GM10266 (cell line): ENCODE measurements at regions not wholly inside any gene's neighbourhood (a gene's known extent, or its start where the extent isn't known, plus 50 kb on each side); places are given as distances from the start of the nearest gene placed in this dataset.

Experiments
- DNase-seq: peaks from one replicate; pipeline ENCODE4 v3.0.0; 2012; ENCODE audit errors: extremely low spot score
- CTCF ChIP-seq: IDR thresholded peaks from 2 replicates; pipeline ENCODE4 v1.5.1; 2012; ENCODE audit warnings: mild to moderate bottlenecking, low read depth; ENCODE audit not compliant: control insufficient read depth, insufficient read depth; ENCODE audit errors: missing control alignments

- no peak for DNase-seq
- TF ChIP-seq CTCF: no peak
Measured at GRCh38 chr9:120198027-120198426, 381.9 kb downstream of the CDK5RAP2 start.

- TF ChIP-seq CTCF: no peak
- DNase-seq: no peak
Measured at GRCh38 chr9:120197605-120198004, 382.4 kb downstream of the CDK5RAP2 start.

GRCh38 chr9:120191141-120191540 lies 388.8 kb downstream of the CDK5RAP2 start:
- TF ChIP-seq CTCF: no peak

GRCh38 chr9:120187758-120188157 lies 392.2 kb downstream of the CDK5RAP2 start:
- no peak for TF ChIP-seq CTCF
- no peak for DNase-seq

More at GRCh38 chr9:120191141-120191540, 388.8 kb downstream of the CDK5RAP2 start:
- DNase-seq: no peak

- DNase-seq: no peak
- no peak for TF ChIP-seq CTCF
Measured at GRCh38 chr9:120186276-120186675, 393.7 kb downstream of the CDK5RAP2 start.

GRCh38 chr9:120184266-120184665 lies 395.7 kb downstream of the CDK5RAP2 start:
- no peak for DNase-seq
- TF ChIP-seq CTCF: no peak

- TF ChIP-seq CTCF: no peak
- DNase-seq: no peak
Measured at GRCh38 chr9:120183615-120184014, 396.4 kb downstream of the CDK5RAP2 start.
